CD14-positive monocyte (primary cell): ENCODE measurements at regions not wholly inside any gene's neighbourhood (a gene's known extent, or its start where the extent isn't known, plus 50 kb on each side); places are given as distances from the start of the nearest gene placed in this dataset.

Experiments used
- DNase-seq, 3 donors: peaks; one replicate each; pipeline ENCODE4 v3.0.0-alpha.2; 2011 to 2022
- H2AFZ ChIP-seq: 2 replicates; pipeline ENCODE4 v1.6.0; 2012; ENCODE audit warnings: mild to moderate bottlenecking, low read depth, low read length, inconsistent platforms; ENCODE audit not compliant: insufficient read depth, poor library complexity, severe bottlenecking
- H3K27ac ChIP-seq, 2 donors: 1 replicate in 1 of 2; 2 replicates in 1 of 2; pipeline ENCODE4 v1.5.1; 2012 to 2013; ENCODE audit warnings: low read length in 2 of 2, control low read depth in 1 of 2, inconsistent platforms in 1 of 2, low read depth in 1 of 2, mild to moderate bottlenecking in 1 of 2
- H3K27me3 ChIP-seq, 2 donors: one replicate each; pipeline versions ENCODE4 v1.6.0 to v1.6.1; 2011 to 2013; ENCODE audit warnings: low read length in 2 of 2; ENCODE audit not compliant: control insufficient read depth in 2 of 2, insufficient read depth in 2 of 2
- H3K36me3 ChIP-seq, 2 donors: replicated peaks in 1 of 2; 1 replicate in 1 of 2; 2 replicates in 1 of 2; pipeline versions ENCODE4 v1.5.1 to v1.6.1; 2012 to 2013; ENCODE audit warnings: low read length in 2 of 2, control low read depth in 1 of 2, inconsistent platforms in 1 of 2, mild to moderate bottlenecking in 1 of 2; ENCODE audit not compliant: insufficient read depth in 2 of 2, control insufficient read depth in 1 of 2
- H3K4me1 ChIP-seq, 2 donors: 1 replicate in 1 of 2; 2 replicates in 1 of 2; pipeline versions ENCODE4 v1.5.1 to v1.6.1; 2012 to 2013; ENCODE audit warnings: low read length in 2 of 2, control low read depth in 1 of 2, inconsistent platforms in 1 of 2, mild to moderate bottlenecking in 1 of 2, moderate library complexity in 1 of 2; ENCODE audit not compliant: insufficient read depth in 2 of 2, control insufficient read depth in 1 of 2
- H3K4me2 ChIP-seq: replicated peaks from 2 replicates; pipeline ENCODE3; 2012; ENCODE audit warnings: low read length, moderate library complexity, mild to moderate bottlenecking; ENCODE audit not compliant: poor library complexity, severe bottlenecking; ENCODE audit errors: extremely low read depth
- H3K4me3 ChIP-seq, 3 experiments: fragments of 200-600 bp in 1 of 3; sonication (generic) in 1 of 3; replicated peaks in 1 of 3; 1 replicate in 2 of 3; 2 replicates in 1 of 3; pipeline ENCODE4 v1.5.1; 2011 to 2013; ENCODE audit warnings: low read length in 3 of 3, mild to moderate bottlenecking in 3 of 3, control low read depth in 2 of 3, low read depth in 2 of 3, inconsistent platforms in 1 of 3, moderate library complexity in 1 of 3
- H3K79me2 ChIP-seq: 2 replicates; pipeline ENCODE4 v1.6.0; 2012; ENCODE audit warnings: mild to moderate bottlenecking, control low read depth, inconsistent platforms, low read length, moderate library complexity; ENCODE audit not compliant: insufficient read depth
- H3K9ac ChIP-seq: 2 replicates; pipeline ENCODE4 v1.6.0; 2017; ENCODE audit warnings: low read length, mild to moderate bottlenecking; ENCODE audit not compliant: insufficient read depth, poor library complexity, severe bottlenecking
- H3K9me3 ChIP-seq, 2 donors: replicated peaks in 1 of 2; 1 replicate in 1 of 2; 2 replicates in 1 of 2; pipeline versions ENCODE4 v1.5.1 to v1.6.1; 2012 to 2013; ENCODE audit warnings: low read length in 2 of 2, control low read depth in 1 of 2; ENCODE audit not compliant: control insufficient read depth in 1 of 2, insufficient read depth in 1 of 2
- H4K20me1 ChIP-seq: 2 replicates; pipeline ENCODE4 v1.6.0; 2012; ENCODE audit warnings: mild to moderate bottlenecking, low read length, control low read depth, moderate library complexity; ENCODE audit not compliant: insufficient read depth
- H3K27ac Mint-ChIP-seq, 7 donors: one replicate each; pipeline ENCODE4 v1.8.0; 2020; ENCODE audit warnings: mild to moderate bottlenecking in 7 of 7, mixed read lengths in 7 of 7, moderate library complexity in 6 of 7, inconsistent platforms in 2 of 7
- H3K27me3 Mint-ChIP-seq, 3 donors: one replicate each; pipeline ENCODE4 v1.8.0; 2021 to 2022; ENCODE audit warnings: low read depth in 3 of 3, mild to moderate bottlenecking in 3 of 3, mixed read lengths in 3 of 3, moderate library complexity in 3 of 3, inconsistent platforms in 1 of 3
- H3K36me3 Mint-ChIP-seq, 2 donors: one replicate each; pipeline ENCODE4 v1.8.0; 2020; ENCODE audit warnings: mixed read lengths in 2 of 2, inconsistent platforms in 1 of 2, mild to moderate bottlenecking in 1 of 2
- H3K4me1 Mint-ChIP-seq: one replicate; pipeline ENCODE4 v1.8.0; 2020; ENCODE audit warnings: mild to moderate bottlenecking, mixed read lengths
- H3K4me3 Mint-ChIP-seq, 2 donors: one replicate each; pipeline ENCODE4 v1.8.0; 2020; ENCODE audit warnings: mild to moderate bottlenecking in 2 of 2, mixed read lengths in 2 of 2, moderate library complexity in 1 of 2
- H3K9me3 Mint-ChIP-seq, 7 donors: one replicate each; pipeline ENCODE4 v1.8.0; 2020 to 2022; ENCODE audit warnings: mixed read lengths in 7 of 7, mild to moderate bottlenecking in 6 of 7, moderate library complexity in 6 of 7, inconsistent platforms in 2 of 7
- CTCF ChIP-seq: fragments of 200-600 bp; IDR thresholded peaks from one replicate; pipeline ENCODE4 v1.8.0; 2022; ENCODE audit warnings: antibody characterized with exemption, mild to moderate bottlenecking
- WGBS: methylation state at CpG from one replicate; pipeline ENCODE4 v1.1.5; 2013; ENCODE audit warnings: missing lambda C conversion rate; ENCODE audit not compliant: insufficient coverage; 5-methylcytosine and 5-hydroxymethylcytosine counted together
- intact Hi-C, 2 donors: fragments of 100-400 bp; cut with micrococcal nuclease; formaldehyde crosslinking; loops; one replicate each; pipeline versions ENCODE4 v1.15.0 to v1.15.1; 2023

- no peaks in the 10 kb centered on the region for H3K79me2 ChIP-seq
- no peak overlapping the region for H3K27ac ChIP-seq
- intact Hi-C loops = no loop called here
- H3K4me1 ChIP-seq = no peaks in the 10 kb centered on the region
- no peak overlapping the region for H3K4me3 ChIP-seq
- no peak for DNase-seq
- peaks cover 0 to 2% (median 1%) of the 10 kb centered on the region in 3 donors for H3K27me3 Mint-ChIP-seq
- peaks cover 21 to 38% (median 28%) of the 10 kb centered on the region in 7 donors for H3K9me3 Mint-ChIP-seq
- no peak overlapping the region for H3K9ac ChIP-seq
- H4K20me1 ChIP-seq = no peaks in the 10 kb centered on the region
- H3K27ac Mint-ChIP-seq = no peak overlapping the region
- no peak overlapping the region for H3K4me3 Mint-ChIP-seq
- no peaks in the 10 kb centered on the region for H3K27me3 ChIP-seq
- H3K4me1 Mint-ChIP-seq = no peaks in the 10 kb centered on the region
- no peaks in the 10 kb centered on the region for H3K36me3 Mint-ChIP-seq
- H3K4me2 ChIP-seq = no peak overlapping the region
- peaks cover 22 to 52% of the 10 kb centered on the region in 2 donors for H3K9me3 ChIP-seq
- H3K36me3 ChIP-seq = no peaks in the 10 kb centered on the region
- TF ChIP-seq CTCF = no peak
- no peak overlapping the region for H2AFZ ChIP-seq
- WGBS = no CpG with 5 or more reads among the region's 1 CpG
These were observed 158.0 kb downstream of the CENPF start for GRCh38 chr1:214761030-214761429.

GRCh38 chr1:214762902-214763301 lies 159.9 kb downstream of the CENPF start:
- intact Hi-C loops = no loop called here
- Mint-ChIP-seq H3K9me3 (peaks cover 16 to 40% (median 25%) of the 10 kb centered on the region in 7 donors), H3K4me1 (no peaks in the 10 kb centered on the region)

More at GRCh38 chr1:214762902-214763301, 159.9 kb downstream of the CENPF start:
- H2AFZ ChIP-seq = no peak overlapping the region
- H3K9ac ChIP-seq = no peak overlapping the region
- no peak overlapping the region for H3K4me2 ChIP-seq
- H3K4me3 Mint-ChIP-seq = no peak overlapping the region
- no peaks in the 10 kb centered on the region for H3K27me3 ChIP-seq
- no peak overlapping the region for H3K27ac Mint-ChIP-seq
- H3K4me3 ChIP-seq = no peak overlapping the region
- no peaks in the 10 kb centered on the region for H4K20me1 ChIP-seq
- DNase-seq = no peak
- H3K36me3 Mint-ChIP-seq = no peaks in the 10 kb centered on the region
- H3K27ac ChIP-seq = no peak overlapping the region
- peaks cover 0 to 3% (median 2%) of the 10 kb centered on the region in 3 donors for H3K27me3 Mint-ChIP-seq
- H3K4me1 ChIP-seq = no peaks in the 10 kb centered on the region
- no peaks in the 10 kb centered on the region for H3K79me2 ChIP-seq
- peaks cover 19 to 41% of the 10 kb centered on the region in 2 donors for H3K9me3 ChIP-seq
- no peaks in the 10 kb centered on the region for H3K36me3 ChIP-seq
- TF ChIP-seq CTCF = no peak
